Upper lobe of left lung (tissue), 4 donors: ENCODE measurements at regions not wholly inside any gene's neighbourhood (a gene's known extent, or its start where the extent isn't known, plus 50 kb on each side); places are given as distances from the start of the nearest gene placed in this dataset.

Experiments used
- POLR2A ChIP-seq, 4 donors: fragments of 450-650 bp; IDR thresholded peaks; one replicate each; pipeline ENCODE4 v1.5.1; 2016 to 2017; ENCODE audit warnings: antibody characterized with exemption in 4 of 4, mild to moderate bottlenecking in 2 of 4
- TF ChIP-seq, protein P1 (sequence below), 6 experiments: fragments of 450-650 bp in 4 of 6; fragments of 200-600 bp in 2 of 6; sonication (generic) in 2 of 6; IDR thresholded peaks; one replicate each; pipeline ENCODE4 v1.5.1; 2016 to 2019; ENCODE audit warnings: antibody characterized with exemption in 6 of 6

DNA sequence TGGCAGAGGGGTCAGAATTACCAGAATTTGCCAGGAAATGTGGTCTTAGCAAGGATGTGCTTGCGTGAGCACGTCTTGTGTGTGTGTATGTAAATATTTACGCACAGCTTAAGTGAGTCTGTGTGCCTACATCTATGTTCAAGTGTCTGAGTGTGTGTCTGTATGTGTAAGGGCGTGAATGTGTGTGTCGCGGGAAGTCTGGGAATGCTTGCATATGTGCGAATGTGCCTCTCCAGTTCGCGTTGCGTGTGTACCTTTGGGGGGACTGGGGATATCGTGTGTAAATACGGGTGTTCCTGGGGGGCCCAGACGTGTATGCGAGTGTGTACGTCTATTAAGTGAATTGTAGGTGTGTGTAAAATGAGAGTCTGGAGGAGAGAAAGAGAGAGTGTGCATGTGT is 68.6 kb upstream of the POU3F1 start:
- TF ChIP-seq POLR2A (IDR thresholded peaks at IDR 0.05): no peak
- TF ChIP-seq, protein P1, sequence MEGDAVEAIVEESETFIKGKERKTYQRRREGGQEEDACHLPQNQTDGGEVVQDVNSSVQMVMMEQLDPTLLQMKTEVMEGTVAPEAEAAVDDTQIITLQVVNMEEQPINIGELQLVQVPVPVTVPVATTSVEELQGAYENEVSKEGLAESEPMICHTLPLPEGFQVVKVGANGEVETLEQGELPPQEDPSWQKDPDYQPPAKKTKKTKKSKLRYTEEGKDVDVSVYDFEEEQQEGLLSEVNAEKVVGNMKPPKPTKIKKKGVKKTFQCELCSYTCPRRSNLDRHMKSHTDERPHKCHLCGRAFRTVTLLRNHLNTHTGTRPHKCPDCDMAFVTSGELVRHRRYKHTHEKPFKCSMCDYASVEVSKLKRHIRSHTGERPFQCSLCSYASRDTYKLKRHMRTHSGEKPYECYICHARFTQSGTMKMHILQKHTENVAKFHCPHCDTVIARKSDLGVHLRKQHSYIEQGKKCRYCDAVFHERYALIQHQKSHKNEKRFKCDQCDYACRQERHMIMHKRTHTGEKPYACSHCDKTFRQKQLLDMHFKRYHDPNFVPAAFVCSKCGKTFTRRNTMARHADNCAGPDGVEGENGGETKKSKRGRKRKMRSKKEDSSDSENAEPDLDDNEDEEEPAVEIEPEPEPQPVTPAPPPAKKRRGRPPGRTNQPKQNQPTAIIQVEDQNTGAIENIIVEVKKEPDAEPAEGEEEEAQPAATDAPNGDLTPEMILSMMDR (IDR thresholded peaks at IDR 0.05): no peak
